Central memory CD8-positive, alpha-beta T cell (primary cell): ENCODE measurements at regions not wholly inside any gene's neighbourhood (a gene's known extent, or its start where the extent isn't known, plus 50 kb on each side); places are given as distances from the start of the nearest gene placed in this dataset.

Experiments used
- ATAC-seq: fragments of 150-1000 bp; cut with Tn5 transposase; replicated peaks from 2 replicates; pipeline ENCODE4 v1.10.0; 2022; ENCODE audit warnings: mild to moderate bottlenecking, moderate FRiP score, moderate number of reproducible peaks; ENCODE audit not compliant: poor library complexity, severe bottlenecking; ENCODE audit errors: extremely low read depth
- DNase-seq, 2 donors: peaks; one replicate each; pipeline ENCODE4 v3.0.0; 2021; ENCODE audit warnings: low spot score in 2 of 2
- H3K27ac Mint-ChIP-seq: one replicate; pipeline ENCODE4 v1.8.0; 2022; ENCODE audit warnings: low read depth, mild to moderate bottlenecking, moderate library complexity, mixed read lengths
- H3K27me3 Mint-ChIP-seq: one replicate; pipeline ENCODE4 v1.8.0; 2022; ENCODE audit warnings: mixed read lengths
- H3K36me3 Mint-ChIP-seq: one replicate; pipeline ENCODE4 v1.8.0; 2022; ENCODE audit warnings: mild to moderate bottlenecking, moderate library complexity, mixed read lengths; ENCODE audit not compliant: insufficient read depth
- H3K4me1 Mint-ChIP-seq: one replicate; pipeline ENCODE4 v1.8.0; 2022; ENCODE audit warnings: mixed read lengths
- H3K4me3 Mint-ChIP-seq: one replicate; pipeline ENCODE4 v1.8.0; 2022; ENCODE audit warnings: mild to moderate bottlenecking, moderate library complexity, mixed read lengths
- H3K9me3 Mint-ChIP-seq: one replicate; pipeline ENCODE4 v1.8.0; 2022; ENCODE audit warnings: mixed read lengths

DNA sequence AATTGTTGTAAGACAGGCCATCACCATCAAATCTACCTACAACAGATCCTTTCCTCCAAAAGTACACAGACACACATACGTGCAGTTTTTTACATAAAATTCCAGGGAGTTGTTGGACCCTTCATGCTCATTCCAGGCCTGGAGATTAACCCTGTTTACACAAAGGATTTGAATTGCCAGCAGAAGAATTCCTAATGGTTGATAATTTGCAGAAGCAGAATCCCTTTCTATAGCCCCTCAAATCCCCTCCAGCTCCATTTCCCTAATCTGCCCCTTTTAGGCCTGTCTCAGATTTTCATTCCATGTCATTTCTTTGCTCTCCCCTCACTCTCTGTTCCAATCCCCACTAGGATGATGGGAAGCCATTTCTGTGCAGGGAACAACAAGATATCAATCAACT is 102.9 kb upstream of the TOX3 start:
- H3K27me3 Mint-ChIP-seq = peaks cover under 1% of the 10 kb centered on the region
- no peaks in the 10 kb centered on the region for H3K4me1 Mint-ChIP-seq
- DNase-seq (no peak), ATAC-seq (no peak)
- peaks cover 6% of the 10 kb centered on the region for H3K9me3 Mint-ChIP-seq
- no peaks in the 10 kb centered on the region for H3K36me3 Mint-ChIP-seq
- no peak overlapping the region for H3K4me3 Mint-ChIP-seq
- H3K27ac Mint-ChIP-seq = no peak overlapping the region

DNA sequence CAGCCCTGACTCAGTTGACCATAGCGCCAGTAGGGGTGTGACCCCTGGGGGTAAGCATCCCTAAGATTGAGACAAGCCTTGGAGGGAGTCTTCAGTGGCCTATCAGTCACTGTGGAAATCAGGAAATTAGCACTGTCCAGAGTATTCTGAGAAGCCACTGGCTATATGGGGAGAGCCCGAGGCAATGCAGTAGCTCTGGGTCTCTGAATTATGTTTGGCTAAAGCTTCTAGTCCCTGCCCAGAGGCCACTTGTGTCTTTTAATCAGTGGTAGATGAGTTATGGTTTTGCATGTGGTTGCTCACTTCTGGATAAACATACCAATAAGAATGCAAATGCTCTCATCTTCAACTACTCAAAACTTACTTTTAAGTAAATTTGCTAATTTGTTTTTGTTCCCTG is 100.6 kb upstream of the TOX3 start:
- Mint-ChIP-seq H3K4me1 (no peaks in the 10 kb centered on the region), H3K36me3 (no peaks in the 10 kb centered on the region), H3K27ac (no peak overlapping the region), H3K9me3 (peaks cover 7% of the 10 kb centered on the region), H3K27me3 (no peaks in the 10 kb centered on the region), H3K4me3 (no peak overlapping the region)
- DNase-seq = no peak
- no peak for ATAC-seq

DNA sequence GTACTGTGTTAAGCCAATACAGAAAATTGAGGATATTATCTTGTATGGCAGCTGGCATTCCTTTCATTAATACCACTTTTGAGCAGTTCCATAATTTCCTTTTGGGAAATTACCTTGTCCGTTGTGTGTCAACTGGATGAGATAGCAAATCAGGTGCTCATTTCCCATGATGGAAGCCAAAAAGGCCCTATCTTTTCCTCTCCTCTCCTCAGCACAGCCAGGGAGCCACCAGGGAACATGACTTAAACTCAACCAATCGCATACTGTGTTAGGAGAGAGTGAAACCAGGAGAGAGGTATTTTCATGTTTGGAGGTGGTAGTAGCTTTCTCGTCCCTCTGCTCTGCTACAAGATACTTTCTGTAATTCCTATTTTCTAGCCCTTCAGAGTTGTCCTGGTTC is 96.1 kb upstream of the TOX3 start:
- no peak overlapping the region for H3K4me3 Mint-ChIP-seq
- H3K9me3 Mint-ChIP-seq = peaks cover 12% of the 10 kb centered on the region
- DNase-seq (no peak), ATAC-seq (no peak)
- no peaks in the 10 kb centered on the region for H3K27me3 Mint-ChIP-seq
- H3K36me3 Mint-ChIP-seq = no peaks in the 10 kb centered on the region
- H3K27ac Mint-ChIP-seq = no peak overlapping the region
- no peaks in the 10 kb centered on the region for H3K4me1 Mint-ChIP-seq

DNA sequence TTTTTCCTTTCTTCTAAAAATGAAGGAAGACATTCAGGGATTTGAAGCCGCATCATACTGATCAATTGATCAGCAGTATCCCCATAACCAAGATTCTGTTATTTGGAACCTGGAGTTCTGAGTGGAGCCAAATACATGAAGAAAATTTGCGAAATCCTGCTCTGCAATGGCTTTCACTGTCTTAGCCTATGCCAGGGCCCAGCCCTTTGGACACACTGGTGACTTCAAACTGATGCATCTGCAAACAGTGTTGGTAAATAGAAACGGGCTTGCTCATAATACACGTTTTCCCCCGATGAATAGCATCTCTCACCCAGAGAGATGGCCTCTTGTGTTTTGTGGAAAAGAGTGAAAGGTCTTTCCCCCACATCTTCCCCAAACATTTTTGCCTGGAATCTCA is 87.6 kb upstream of the TOX3 start:
- Mint-ChIP-seq H3K27me3 (no peaks in the 10 kb centered on the region), H3K36me3 (no peaks in the 10 kb centered on the region), H3K27ac (no peak overlapping the region), H3K9me3 (peaks cover 12% of the 10 kb centered on the region), H3K4me3 (no peak overlapping the region), H3K4me1 (no peaks in the 10 kb centered on the region)
- DNase-seq (no peak), ATAC-seq (no peak)

DNA sequence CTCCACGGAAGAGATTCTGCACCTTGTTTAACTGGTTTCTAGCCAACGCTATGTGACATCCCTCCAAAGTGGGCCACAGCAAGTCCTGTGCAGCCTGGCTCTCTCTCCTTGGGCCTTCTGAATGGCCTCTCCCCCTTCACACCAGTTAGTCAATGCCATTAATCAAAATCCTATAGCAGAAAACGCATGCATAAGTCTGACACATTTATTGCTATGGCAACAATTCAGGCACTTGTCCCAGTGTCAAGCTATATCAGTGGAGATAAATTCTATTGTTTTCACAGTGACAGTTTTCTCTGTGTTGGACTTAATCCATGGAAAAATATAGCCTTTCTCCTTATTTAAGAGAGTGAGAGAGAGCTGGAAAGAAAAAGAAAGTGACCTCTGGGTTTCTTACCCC is 87.2 kb upstream of the TOX3 start:
- no peak overlapping the region for H3K4me3 Mint-ChIP-seq
- no peaks in the 10 kb centered on the region for H3K4me1 Mint-ChIP-seq
- no peak overlapping the region for H3K27ac Mint-ChIP-seq
- DNase-seq (no peak), ATAC-seq (no peak)
- no peaks in the 10 kb centered on the region for H3K27me3 Mint-ChIP-seq
- no peaks in the 10 kb centered on the region for H3K36me3 Mint-ChIP-seq
- H3K9me3 Mint-ChIP-seq = peaks cover 12% of the 10 kb centered on the region

DNA sequence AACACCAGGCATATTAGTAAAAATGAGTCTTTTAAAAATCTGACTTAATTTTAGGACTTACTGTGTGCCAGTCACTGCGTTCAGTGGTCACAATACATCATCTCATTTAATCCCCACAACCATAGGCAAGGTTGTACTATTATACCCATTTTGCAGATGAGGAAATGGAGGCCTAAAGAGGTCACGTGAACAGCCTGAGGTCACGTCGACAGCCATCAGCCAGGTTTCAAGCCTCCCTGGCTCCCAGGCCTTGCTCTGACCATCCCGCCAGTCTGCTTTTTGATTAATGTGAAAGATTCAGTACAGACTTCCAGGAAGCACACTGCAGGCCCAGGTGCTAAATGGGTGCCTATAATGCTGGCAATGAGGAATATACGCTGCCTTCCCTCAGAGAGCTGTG is 86.3 kb upstream of the TOX3 start:
- H3K27ac Mint-ChIP-seq = no peak overlapping the region
- DNase-seq (no peak), ATAC-seq (no peak)
- H3K9me3 Mint-ChIP-seq = peaks cover 15% of the 10 kb centered on the region
- no peaks in the 10 kb centered on the region for H3K4me1 Mint-ChIP-seq
- H3K36me3 Mint-ChIP-seq = no peaks in the 10 kb centered on the region
- H3K27me3 Mint-ChIP-seq = no peaks in the 10 kb centered on the region
- no peak overlapping the region for H3K4me3 Mint-ChIP-seq

DNA sequence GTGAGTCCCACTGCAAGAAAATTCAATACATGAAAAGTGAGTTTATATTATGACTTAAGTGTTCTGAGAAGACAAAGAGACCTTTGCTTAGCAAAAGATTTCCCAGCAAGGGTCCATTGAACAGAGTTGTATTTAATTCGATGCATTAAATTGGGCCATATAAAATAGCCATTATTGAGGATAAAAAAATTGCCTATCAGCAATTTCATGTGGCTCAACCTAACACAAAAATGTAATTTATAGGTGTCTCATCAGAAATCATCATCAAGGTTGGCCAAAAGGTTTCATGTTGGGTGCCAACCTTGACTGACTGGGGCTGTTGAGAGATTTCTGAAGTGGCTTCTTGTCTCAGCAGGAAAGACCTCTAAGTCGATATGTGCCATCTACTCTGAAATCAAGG is 84.8 kb upstream of the TOX3 start:
- H3K27ac Mint-ChIP-seq = no peak overlapping the region
- peaks cover 17% of the 10 kb centered on the region for H3K9me3 Mint-ChIP-seq
- ATAC-seq (no peak), DNase-seq (no peak)
- no peak overlapping the region for H3K4me3 Mint-ChIP-seq
- H3K27me3 Mint-ChIP-seq = no peaks in the 10 kb centered on the region
- no peaks in the 10 kb centered on the region for H3K4me1 Mint-ChIP-seq
- no peaks in the 10 kb centered on the region for H3K36me3 Mint-ChIP-seq

DNA sequence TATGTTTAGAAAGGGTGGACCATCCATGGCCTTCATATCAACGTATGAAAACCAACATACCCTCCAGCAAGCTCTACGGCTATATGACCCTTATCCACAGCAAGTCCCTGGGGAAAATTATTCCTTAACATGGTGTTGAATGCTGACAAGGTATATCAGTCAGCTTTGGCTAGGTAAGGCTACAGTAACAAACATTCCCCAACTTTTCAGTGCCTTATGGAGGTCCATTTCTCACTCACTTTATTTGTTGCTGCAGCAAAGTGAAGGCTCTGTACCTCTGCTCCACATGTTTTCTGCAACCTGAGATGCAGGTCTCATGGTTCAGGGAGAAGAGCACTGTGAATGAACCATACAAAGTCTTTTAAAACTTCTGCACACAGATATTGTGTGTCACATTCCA is 83.8 kb upstream of the TOX3 start:
- ATAC-seq = no peak

DNA sequence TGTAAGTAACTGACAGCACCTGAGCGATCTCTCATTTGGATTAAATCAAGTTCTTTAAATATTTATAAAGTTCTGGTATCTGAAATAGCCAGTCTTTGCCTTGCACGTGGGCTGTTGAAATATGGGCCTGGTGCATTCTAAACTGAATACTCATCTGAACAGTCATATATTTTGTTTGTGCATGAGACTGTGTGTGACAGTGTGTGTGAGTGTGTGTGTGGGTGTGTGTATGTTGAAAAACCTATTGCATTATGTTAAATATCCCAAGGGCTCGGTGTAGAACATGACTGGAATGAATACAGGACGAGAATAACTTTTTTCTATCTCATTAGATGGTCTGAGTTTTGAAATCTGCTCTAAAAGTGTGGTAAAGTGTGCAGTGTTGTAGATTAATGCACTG is 82.4 kb upstream of the TOX3 start:
- ATAC-seq (no peak), DNase-seq (no peak)
- H3K4me1 Mint-ChIP-seq = no peaks in the 10 kb centered on the region
- no peak overlapping the region for H3K27ac Mint-ChIP-seq
- peaks cover 11% of the 10 kb centered on the region for H3K9me3 Mint-ChIP-seq
- no peaks in the 10 kb centered on the region for H3K27me3 Mint-ChIP-seq
- H3K4me3 Mint-ChIP-seq = no peak overlapping the region
- H3K36me3 Mint-ChIP-seq = no peaks in the 10 kb centered on the region

More for the DNA sequence above, 83.8 kb upstream of the TOX3 start:
- no peak for DNase-seq
- Mint-ChIP-seq H3K9me3 (peaks cover 11% of the 10 kb centered on the region), H3K27me3 (no peaks in the 10 kb centered on the region), H3K4me3 (no peak overlapping the region), H3K27ac (no peak overlapping the region), H3K4me1 (no peaks in the 10 kb centered on the region), H3K36me3 (no peaks in the 10 kb centered on the region)

DNA sequence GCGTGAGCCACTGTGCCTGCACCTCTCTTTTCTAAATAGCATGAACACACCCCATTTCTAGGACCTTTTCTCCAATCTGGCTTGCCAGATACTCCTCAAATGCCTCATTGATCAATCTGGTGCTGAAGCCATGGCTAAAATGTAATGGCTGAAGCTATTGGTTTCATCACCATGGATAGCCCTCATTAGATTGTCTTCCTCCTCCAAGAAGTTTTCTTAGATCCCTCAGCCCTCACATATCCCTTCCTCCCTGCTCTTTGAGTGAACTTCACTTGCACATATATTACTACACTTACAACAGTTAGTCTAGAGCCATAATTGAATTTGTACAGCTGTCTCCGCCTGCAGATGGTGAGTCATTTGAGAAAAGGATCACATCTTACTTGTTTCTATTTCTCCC is 77.9 kb upstream of the TOX3 start:
- ATAC-seq = no peak
- no peaks in the 10 kb centered on the region for H3K4me1 Mint-ChIP-seq

DNA sequence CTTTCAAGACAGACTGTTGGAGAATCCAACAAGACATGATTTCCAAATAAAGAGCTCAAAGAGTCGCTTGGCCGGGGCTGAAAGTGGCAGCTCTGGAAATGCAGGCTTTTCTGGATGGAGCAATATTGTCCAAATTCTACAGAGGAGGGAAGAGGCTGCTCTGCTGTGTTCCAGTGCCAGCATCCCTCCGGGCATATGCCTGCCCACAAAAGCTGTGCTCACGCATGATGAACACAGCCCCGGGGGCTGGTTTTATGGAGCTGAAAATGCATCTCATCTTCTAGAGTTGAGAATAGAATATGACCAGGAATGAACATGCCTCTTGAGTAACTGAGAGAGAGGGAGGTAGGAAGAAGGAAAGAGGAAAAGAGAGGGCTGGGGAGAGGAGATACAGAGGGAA is 74.7 kb upstream of the TOX3 start:
- Mint-ChIP-seq H3K4me1 (no peaks in the 10 kb centered on the region), H3K27me3 (no peaks in the 10 kb centered on the region), H3K4me3 (no peak overlapping the region), H3K9me3 (peaks cover 18% of the 10 kb centered on the region), H3K36me3 (no peaks in the 10 kb centered on the region), H3K27ac (no peak overlapping the region)
- ATAC-seq (no peak), DNase-seq (no peak)

More for the DNA sequence above, 77.9 kb upstream of the TOX3 start:
- Mint-ChIP-seq H3K36me3 (no peaks in the 10 kb centered on the region), H3K27ac (no peak overlapping the region), H3K27me3 (no peaks in the 10 kb centered on the region), H3K9me3 (peaks cover 12% of the 10 kb centered on the region), H3K4me3 (no peak overlapping the region)
- DNase-seq = no peak

DNA sequence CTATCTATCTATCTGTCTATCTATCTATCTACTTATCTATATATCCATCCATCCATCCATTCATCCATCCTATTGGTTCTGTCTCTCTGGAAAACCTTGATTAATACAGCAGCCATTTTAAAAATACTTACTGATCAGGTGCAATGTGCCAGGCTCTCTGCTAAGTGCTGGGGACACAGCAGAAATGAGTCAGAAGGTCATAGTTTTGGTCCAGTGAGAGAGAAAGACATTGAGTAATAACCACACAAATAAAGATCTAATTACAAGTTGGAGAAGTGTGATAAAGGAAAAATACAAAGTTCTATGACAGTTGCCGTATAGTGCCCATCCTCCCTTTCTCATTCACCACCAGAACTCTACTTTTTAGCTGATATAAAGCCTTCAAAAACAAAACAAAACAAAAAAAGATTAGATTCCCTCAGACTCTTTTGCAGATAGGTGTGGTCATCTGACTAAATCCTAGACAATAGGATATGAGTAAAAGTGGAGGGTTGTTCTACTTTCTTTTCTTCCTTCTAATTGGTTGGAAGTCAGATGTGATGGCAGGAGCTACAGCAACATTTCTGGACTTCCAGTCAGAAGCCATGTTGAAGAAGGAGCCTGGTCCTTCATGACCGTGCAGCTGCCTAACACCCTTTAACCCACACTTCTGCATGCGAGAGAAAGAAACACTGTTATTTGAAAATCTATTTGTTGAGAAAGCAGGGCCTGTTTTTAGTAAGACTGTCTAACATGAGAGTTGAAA is 72.0 kb upstream of the TOX3 start:
- H3K27me3 Mint-ChIP-seq = no peaks in the 10 kb centered on the region
- no peak for ATAC-seq
- no peaks in the 10 kb centered on the region for H3K4me1 Mint-ChIP-seq
- H3K4me3 Mint-ChIP-seq = no peak overlapping the region
- H3K9me3 Mint-ChIP-seq = peaks cover 18% of the 10 kb centered on the region
- no peak for DNase-seq
- H3K27ac Mint-ChIP-seq = no peak overlapping the region
- no peaks in the 10 kb centered on the region for H3K36me3 Mint-ChIP-seq

DNA sequence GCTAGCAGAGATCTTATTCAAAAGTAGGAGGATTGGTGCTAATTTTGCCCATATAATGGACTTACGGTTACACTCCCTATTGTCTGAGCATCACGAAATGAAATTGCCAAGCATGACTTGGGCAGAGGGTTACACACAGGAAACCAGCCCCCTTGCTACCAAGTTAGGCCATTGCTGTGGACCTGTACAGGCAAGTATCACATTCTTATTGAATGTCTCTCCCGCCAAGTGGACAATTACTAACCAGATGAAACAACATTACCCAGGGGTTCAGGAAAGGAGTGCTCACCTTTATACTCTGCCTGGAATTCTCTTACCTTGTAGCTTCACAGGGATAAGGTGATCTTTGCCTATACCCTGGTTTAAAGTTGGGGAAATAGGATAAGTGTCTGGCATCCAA is 70.6 kb upstream of the TOX3 start:
- Mint-ChIP-seq H3K27me3 (no peaks in the 10 kb centered on the region), H3K4me3 (no peak overlapping the region), H3K36me3 (no peaks in the 10 kb centered on the region), H3K9me3 (peaks cover 12% of the 10 kb centered on the region), H3K27ac (no peak overlapping the region), H3K4me1 (no peaks in the 10 kb centered on the region)
- no peak for ATAC-seq
- DNase-seq = no peak
